ENCODE measurements at regions not wholly inside any gene's neighbourhood (a gene's known extent, or its start where the extent isn't known, plus 50 kb on each side); places are given as distances from the start of the nearest gene placed in this dataset.

DNA sequence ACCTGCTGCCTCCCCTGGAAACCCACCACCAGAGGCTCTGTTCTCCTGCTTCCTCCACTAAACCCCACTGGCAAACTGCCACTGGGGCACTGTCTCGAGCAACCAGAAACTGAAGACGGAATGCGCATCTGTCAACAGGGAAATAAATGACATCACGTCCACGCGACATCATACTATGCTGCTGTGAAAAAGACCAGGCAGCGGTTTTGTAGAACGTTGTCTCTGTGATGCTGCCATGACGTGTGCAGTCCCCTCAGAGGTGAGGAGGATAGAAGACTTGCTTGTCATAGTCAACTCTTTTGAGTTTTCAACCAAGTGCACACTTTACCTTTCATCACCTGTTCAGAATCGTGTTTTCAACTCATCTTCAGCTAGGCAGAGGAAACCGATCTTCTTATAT is 203.0 kb upstream of the IGF1R start:
- TF ChIP-seq, protein P1, sequence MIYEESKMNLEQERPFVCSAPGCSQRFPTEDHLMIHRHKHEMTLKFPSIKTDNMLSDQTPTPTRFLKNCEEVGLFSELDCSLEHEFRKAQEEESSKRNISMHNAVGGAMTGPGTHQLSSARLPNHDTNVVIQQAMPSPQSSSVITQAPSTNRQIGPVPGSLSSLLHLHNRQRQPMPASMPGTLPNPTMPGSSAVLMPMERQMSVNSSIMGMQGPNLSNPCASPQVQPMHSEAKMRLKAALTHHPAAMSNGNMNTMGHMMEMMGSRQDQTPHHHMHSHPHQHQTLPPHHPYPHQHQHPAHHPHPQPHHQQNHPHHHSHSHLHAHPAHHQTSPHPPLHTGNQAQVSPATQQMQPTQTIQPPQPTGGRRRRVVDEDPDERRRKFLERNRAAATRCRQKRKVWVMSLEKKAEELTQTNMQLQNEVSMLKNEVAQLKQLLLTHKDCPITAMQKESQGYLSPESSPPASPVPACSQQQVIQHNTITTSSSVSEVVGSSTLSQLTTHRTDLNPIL (CRISPR knock-in tag; IDR thresholded peaks at IDR 0.05; ENCODE audit: low read depth) = no peak
- TF ChIP-seq GLIS3 (CRISPR knock-in tag; IDR thresholded peaks at IDR 0.05) (no peak), ZFP3 (CRISPR knock-in tag; IDR thresholded peaks at IDR 0.05) (no peak), PPARA (CRISPR knock-in tag; IDR thresholded peaks at IDR 0.05; ENCODE audit: borderline replicate concordance) (no peak), ZC3H10 (CRISPR knock-in tag; IDR thresholded peaks at IDR 0.05) (no peak), CSDC2 (CRISPR knock-in tag; IDR thresholded peaks at IDR 0.05) (no peak), ARNTL (CRISPR knock-in tag; IDR thresholded peaks at IDR 0.05; ENCODE audit: borderline replicate concordance, low read depth) (no peak), SNAI2 (CRISPR knock-in tag; IDR thresholded peaks at IDR 0.05) (no peak), TOX (CRISPR knock-in tag; IDR thresholded peaks at IDR 0.05; ENCODE audit: borderline replicate concordance) (no peak)
- TF ChIP-seq, protein P2, sequence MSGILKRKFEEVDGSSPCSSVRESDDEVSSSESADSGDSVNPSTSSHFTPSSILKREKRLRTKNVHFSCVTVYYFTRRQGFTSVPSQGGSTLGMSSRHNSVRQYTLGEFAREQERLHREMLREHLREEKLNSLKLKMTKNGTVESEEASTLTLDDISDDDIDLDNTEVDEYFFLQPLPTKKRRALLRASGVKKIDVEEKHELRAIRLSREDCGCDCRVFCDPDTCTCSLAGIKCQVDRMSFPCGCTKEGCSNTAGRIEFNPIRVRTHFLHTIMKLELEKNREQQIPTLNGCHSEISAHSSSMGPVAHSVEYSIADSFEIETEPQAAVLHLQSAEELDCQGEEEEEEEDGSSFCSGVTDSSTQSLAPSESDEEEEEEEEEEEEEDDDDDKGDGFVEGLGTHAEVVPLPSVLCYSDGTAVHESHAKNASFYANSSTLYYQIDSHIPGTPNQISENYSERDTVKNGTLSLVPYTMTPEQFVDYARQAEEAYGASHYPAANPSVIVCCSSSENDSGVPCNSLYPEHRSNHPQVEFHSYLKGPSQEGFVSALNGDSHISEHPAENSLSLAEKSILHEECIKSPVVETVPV (CRISPR knock-in tag; IDR thresholded peaks at IDR 0.05) = no peak
- TF ChIP-seq, protein P3, sequence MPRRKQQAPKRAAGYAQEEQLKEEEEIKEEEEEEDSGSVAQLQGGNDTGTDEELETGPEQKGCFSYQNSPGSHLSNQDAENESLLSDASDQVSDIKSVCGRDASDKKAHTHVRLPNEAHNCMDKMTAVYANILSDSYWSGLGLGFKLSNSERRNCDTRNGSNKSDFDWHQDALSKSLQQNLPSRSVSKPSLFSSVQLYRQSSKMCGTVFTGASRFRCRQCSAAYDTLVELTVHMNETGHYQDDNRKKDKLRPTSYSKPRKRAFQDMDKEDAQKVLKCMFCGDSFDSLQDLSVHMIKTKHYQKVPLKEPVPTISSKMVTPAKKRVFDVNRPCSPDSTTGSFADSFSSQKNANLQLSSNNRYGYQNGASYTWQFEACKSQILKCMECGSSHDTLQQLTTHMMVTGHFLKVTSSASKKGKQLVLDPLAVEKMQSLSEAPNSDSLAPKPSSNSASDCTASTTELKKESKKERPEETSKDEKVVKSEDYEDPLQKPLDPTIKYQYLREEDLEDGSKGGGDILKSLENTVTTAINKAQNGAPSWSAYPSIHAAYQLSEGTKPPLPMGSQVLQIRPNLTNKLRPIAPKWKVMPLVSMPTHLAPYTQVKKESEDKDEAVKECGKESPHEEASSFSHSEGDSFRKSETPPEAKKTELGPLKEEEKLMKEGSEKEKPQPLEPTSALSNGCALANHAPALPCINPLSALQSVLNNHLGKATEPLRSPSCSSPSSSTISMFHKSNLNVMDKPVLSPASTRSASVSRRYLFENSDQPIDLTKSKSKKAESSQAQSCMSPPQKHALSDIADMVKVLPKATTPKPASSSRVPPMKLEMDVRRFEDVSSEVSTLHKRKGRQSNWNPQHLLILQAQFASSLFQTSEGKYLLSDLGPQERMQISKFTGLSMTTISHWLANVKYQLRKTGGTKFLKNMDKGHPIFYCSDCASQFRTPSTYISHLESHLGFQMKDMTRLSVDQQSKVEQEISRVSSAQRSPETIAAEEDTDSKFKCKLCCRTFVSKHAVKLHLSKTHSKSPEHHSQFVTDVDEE (CRISPR knock-in tag; IDR thresholded peaks at IDR 0.05) = no peak
- ATAC-seq = no peak

DNA sequence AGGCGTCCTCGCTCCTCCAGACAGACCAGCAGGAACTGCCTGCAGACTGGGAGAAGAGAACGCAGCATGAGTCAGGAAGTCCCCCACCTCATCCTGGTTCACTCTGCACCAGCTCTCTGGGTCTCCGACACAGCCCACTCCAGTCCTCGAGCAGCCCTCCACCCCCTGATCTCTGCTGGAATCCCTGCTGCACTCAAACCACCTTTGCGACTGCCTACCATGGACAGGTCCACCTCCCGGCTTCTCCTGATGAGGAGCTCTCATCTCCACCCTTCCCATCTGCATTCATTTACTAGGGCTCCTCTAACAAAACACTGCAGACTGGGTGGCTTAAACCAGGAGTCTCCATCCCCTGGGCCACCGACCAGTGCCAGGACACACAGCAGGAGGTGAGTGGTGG is 202.3 kb upstream of the IGF1R start:
- no peak for ATAC-seq

DNA sequence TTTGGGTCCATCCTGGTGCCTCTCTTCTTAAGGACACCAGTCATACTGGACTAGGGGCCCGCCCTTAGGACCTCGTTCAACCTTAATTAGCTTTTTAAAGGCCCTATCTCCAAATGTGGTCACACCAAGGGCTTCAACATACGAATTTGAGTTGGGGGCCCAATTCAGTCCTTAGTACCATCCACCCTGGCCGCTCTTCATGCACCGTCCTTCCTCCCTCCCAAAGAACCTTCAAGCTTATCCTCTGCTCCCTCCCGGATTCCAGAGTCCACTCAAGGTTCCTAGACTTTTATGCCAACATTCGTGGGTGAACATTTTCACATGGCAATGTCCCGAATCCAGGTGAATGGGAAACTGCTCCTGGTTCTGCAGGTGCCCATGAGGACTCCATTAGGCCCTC is 201.3 kb upstream of the IGF1R start:
- no peak for TF ChIP-seq ZNF565 (CRISPR knock-in tag; conservative IDR thresholded peaks at IDR 0.05; ENCODE audit: low read depth)
- TF ChIP-seq CSDC2 (CRISPR knock-in tag; IDR thresholded peaks at IDR 0.05) = no peak
- no peak for TF ChIP-seq BACH2 (CRISPR knock-in tag; IDR thresholded peaks at IDR 0.05; ENCODE audit: borderline replicate concordance)
- no peak for TF ChIP-seq ISL1 (CRISPR knock-in tag; IDR thresholded peaks at IDR 0.05)
- TF ChIP-seq ZFP3 (CRISPR knock-in tag; IDR thresholded peaks at IDR 0.05) = no peak
- no peak for TF ChIP-seq TCF4 (CRISPR knock-in tag; IDR thresholded peaks at IDR 0.05; ENCODE audit: borderline replicate concordance)
- TF ChIP-seq OSR1 (CRISPR knock-in tag; IDR thresholded peaks at IDR 0.05) = no peak
- TF ChIP-seq, protein P3 (CRISPR knock-in tag; IDR thresholded peaks at IDR 0.05) = no peak
- TF ChIP-seq ZC3H10 (CRISPR knock-in tag; IDR thresholded peaks at IDR 0.05) = no peak
- TF ChIP-seq ZNF70 (CRISPR knock-in tag; IDR thresholded peaks at IDR 0.05) = no peak
- no peak for ATAC-seq

More for the DNA sequence above, 202.3 kb upstream of the IGF1R start:
- no peak for TF ChIP-seq ZFP3 (CRISPR knock-in tag; IDR thresholded peaks at IDR 0.05)

DNA sequence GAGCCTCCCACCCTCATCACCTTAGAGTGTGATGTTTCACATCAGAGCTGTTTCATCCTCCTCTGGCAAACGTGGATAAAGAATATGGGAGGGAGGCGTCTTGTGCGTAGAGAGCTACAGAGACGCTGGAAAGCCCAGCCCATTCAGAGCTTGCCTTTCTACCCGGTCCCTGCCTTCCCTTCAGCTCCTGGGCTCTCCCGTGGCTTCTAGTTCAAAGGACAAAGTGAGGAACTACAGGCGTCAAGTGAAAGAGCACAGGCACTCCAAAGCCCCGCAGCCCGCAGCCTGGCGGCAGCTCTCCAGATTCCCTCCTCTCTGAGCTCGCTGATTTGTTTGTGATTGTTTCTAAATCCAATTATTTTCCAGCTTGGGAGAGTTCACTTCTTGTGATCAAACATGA is 197.1 kb upstream of the IGF1R start:
- ATAC-seq = no peak
- TF ChIP-seq ZNF565 (CRISPR knock-in tag; conservative IDR thresholded peaks at IDR 0.05; ENCODE audit: low read depth) (no peak), ZFP3 (CRISPR knock-in tag; IDR thresholded peaks at IDR 0.05) (no peak), PPARA (CRISPR knock-in tag; IDR thresholded peaks at IDR 0.05; ENCODE audit: borderline replicate concordance) (no peak), ESRRG (CRISPR knock-in tag; IDR thresholded peaks at IDR 0.05) (no peak), ZC3H10 (CRISPR knock-in tag; IDR thresholded peaks at IDR 0.05) (no peak), RARB (CRISPR knock-in tag; IDR thresholded peaks at IDR 0.05) (no peak), GLIS3 (CRISPR knock-in tag; IDR thresholded peaks at IDR 0.05) (no peak), TCF4 (CRISPR knock-in tag; IDR thresholded peaks at IDR 0.05; ENCODE audit: borderline replicate concordance) (no peak), OSR1 (CRISPR knock-in tag; IDR thresholded peaks at IDR 0.05) (no peak), ISL1 (CRISPR knock-in tag; IDR thresholded peaks at IDR 0.05) (no peak)
- TF ChIP-seq, protein P3 (CRISPR knock-in tag; IDR thresholded peaks at IDR 0.05) = no peak
- TF ChIP-seq, protein P4, sequence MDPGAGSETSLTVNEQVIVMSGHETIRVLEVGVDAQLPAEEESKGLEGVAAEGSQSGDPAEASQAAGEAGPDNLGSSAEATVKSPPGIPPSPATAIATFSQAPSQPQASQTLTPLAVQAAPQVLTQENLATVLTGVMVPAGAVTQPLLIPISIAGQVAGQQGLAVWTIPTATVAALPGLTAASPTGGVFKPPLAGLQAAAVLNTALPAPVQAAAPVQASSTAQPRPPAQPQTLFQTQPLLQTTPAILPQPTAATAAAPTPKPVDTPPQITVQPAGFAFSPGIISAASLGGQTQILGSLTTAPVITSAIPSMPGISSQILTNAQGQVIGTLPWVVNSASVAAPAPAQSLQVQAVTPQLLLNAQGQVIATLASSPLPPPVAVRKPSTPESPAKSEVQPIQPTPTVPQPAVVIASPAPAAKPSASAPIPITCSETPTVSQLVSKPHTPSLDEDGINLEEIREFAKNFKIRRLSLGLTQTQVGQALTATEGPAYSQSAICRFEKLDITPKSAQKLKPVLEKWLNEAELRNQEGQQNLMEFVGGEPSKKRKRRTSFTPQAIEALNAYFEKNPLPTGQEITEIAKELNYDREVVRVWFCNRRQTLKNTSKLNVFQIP (CRISPR knock-in tag; IDR thresholded peaks at IDR 0.05; ENCODE audit: borderline replicate concordance, low read depth) = no peak
- TF ChIP-seq, protein P2 (CRISPR knock-in tag; IDR thresholded peaks at IDR 0.05) = no peak
